ENCODE measurements at regions not wholly inside any gene's neighbourhood (a gene's known extent, or its start where the extent isn't known, plus 50 kb on each side); places are given as distances from the start of the nearest gene placed in this dataset.
"Not testable (repeated sequence)": the region's sequence is repeated elsewhere in the genome, so short reads cannot be mapped to it uniquely, and the experiment has no call there.

DNA sequence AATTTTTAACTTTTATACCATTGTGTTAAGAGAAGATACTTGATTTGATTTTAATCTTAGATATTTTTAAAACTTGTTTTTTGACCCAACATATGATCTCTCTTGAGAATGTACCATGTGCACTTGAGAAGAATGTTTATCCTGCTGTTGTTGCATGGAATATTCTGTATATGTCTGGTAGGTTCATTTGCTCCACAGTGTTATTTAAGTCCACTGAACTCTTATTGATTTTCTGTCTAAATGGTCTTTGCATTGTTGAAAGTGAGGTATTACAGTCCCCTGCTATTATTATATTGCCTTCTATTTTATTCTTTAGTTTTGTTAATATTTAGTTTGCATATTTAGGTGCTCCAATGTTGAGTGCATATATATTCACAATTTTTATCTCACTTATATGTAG is 397.3 kb upstream of the CCDC179 start:
- DNase-seq, result no peak

DNA sequence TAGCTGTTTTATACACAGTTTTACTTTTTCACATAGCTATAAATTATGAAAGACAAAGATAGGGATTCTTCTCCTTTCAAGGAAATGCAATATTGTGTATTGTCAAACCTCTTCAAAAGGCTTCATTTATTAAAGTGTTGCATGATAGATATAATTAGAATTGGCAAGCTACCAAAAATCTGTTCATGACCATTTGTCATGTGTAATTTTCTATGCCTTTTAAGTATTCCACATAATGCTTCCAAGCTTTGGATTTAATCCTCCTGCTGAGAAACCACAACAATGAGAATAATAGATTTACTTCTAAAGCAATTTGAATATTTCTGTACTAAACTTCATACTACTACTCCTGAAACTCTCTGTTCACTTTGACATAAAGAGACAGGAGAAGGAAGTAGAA is 403.2 kb upstream of the CCDC179 start:
- no peak for DNase-seq

GRCh38 chr11:23272095-23272494 is 411.8 kb upstream of the CCDC179 start:
- DNase-seq, result no peak

DNA sequence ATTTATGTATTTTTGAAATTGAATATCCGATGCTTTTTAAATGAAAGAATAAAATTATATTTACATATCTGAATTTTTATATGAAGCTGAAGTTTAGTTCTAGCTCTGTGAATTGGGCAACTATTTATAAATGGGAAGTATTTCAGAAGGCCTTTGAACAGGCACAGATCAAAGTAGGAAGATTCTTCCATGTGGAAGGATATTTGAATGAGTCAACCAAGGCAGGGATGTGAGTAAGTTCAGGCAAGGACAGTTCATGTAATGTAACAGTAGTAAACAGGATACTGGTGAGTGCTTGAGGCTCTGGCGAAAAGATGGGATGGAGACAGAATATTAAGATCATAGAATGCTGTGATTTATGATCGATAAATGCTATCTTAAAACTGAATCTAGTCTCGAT is 417.8 kb upstream of the CCDC179 start:
- DNase-seq, result no peak

DNA sequence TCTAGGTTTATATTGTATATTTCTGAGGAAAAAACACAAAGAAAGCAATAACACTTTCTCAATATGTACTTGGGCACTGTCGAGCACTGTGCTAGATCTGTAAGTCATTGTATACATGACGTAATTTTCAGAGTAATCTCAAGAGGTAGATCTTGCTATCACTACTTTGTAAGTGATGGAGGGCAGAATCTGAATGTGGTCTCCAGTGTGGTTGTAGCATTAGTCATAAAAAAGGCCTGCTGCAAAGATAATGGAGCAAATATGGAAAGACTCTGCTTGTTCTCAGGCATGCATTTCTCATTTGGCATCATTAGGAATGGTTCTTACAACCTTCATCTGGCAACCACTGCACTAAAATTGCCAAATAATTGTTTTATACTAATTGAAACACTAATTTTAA is 419.8 kb upstream of the CCDC179 start:
- no peak for DNase-seq

GRCh38 chr11:23283666-23284065 is 423.4 kb upstream of the CCDC179 start:
- DNase-seq, result no peak

DNA sequence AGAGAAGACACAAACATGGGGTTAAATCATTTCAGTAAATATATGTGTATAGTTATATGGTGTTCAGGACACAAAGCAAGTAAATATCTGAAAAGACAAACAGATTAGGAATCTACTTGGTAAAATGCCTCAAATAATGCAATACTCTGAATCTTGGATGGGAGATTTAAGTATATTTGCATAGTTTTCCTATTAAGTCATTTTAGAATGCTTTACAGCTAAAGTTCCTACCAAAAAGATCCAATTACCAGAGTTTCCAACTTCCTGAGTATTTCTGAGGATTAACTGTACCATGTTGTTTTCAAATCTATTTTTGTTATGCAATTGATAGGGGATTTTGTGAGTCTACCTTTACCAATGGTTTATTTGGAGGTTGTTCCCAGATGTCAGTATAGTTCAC is 424.4 kb upstream of the CCDC179 start:
- no peak for DNase-seq

DNA sequence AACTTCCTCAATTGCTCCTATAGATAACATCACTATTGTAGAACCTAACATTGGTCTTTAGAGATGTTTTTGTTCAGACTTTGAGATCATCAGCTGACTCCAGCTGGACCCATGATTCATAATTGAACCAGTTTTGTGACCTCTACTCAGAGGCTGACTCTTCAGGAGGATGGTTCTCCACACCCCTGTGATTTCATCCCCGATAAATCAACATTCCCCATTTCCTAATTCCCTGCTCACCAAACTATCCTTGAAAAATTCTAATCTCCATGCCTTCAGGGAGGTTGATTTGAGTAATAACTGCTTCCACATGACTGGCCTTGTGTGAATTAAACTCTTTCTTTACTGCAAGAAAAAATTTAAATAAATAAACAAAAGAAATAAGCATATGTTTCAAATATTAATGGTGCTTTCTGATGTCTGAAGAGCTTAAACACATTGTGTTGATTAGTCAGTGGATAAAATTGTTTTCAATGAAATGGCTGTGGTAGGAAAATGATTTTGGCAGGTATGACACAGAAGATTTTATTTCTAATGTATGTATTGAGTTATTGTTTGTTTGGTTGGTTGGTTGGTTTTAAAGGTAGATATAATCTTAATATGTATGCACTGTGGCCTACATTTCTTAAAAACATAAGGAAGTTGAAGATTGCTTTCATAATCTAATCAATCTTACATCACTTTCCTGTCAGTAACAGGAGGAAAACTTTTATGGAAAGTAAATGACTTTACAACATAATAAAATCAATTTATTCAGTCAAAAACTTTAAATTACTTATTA is 427.9 kb upstream of the CCDC179 start:
- peak in 1 of 2 experiments; percentile 23 for DNase-seq

DNA sequence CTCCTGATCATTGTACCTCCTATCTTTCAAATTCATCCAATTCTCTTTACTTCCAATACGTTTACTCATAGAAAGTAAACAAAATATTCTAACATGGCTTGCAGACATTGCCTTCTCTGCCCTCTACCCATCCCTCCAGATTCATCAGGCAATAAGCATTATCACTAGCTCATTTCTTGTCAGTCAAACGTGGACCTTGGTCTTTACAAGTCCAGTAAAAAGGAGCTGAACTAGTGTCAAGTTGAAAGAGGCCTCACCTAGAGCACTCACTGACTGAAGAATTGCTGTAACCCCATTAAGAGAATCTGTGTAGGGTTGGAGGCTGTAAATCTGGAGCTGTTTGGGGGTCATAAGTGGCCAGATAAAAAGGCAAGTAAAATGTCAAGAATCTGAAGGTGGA is 435.0 kb upstream of the CCDC179 start:
- DNase-seq, result no peak

- DNase-seq, result no peak
These were observed 447.8 kb upstream of the CCDC179 start for GRCh38 chr11:23308041-23308440.

GRCh38 chr11:23310276-23310675 is 450.0 kb upstream of the CCDC179 start:
- DNase-seq, result no peak

- no peak for DNase-seq
These were observed 452.0 kb upstream of the CCDC179 start for GRCh38 chr11:23311986-23312940.

GRCh38 chr11:23313001-23313400 is 452.7 kb upstream of the CCDC179 start:
- DNase-seq, result no peak

- no peak for DNase-seq
These were observed 453.9 kb upstream of the CCDC179 start for GRCh38 chr11:23314162-23314561.

- DNase-seq, result no peak
These were observed 455.0 kb upstream of the CCDC179 start for GRCh38 chr11:23315286-23315685.

GRCh38 chr11:23317816-23318215 is 457.5 kb upstream of the CCDC179 start:
- DNase-seq, result no peak

DNA sequence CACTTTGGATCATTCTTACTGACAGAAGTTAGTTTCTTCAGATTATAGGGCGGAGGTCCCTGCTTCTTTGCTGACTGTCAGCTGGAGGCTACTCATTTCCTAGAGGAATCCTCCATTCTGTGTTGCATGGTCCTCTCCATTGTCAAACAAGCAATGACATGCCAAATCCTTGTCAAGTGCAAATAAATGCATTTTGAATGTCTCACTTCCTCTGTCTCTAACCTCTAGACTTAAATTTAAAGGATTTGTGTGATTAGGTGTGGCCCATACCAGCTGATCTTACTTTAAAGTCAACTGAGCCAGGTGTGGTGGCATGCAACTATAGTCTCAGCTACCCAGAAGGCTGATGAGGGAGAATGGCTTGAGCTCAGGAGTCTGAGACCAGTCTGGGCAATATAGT is 458.4 kb upstream of the CCDC179 start:
- DNase-seq, result no peak

- DNase-seq, result no peak
These were observed 459.9 kb upstream of the CCDC179 start for GRCh38 chr11:23320131-23320530.

DNA sequence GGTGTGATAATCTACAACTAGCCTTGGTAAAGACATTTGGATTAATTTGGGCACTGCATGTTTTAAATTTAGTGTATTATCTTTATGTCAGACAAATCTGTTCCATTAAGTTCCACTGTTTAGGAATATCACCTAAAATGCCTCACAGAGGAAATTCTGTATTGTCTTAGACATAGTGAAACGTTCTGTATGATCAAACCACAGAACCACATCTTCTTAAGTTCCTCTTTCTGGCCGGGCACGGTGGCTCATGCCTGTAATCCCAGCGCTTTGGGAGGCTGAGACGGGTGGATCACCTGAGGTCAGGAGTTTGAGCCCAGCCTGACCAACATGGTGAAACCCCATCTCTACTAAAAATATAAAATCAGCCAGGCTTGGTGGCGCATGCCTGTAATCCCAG is 475.3 kb upstream of the CCDC179 start:
- DNase-seq, result not testable (repeated sequence)

- DNase-seq, result no peak
These were observed 476.7 kb upstream of the CCDC179 start for GRCh38 chr11:23336961-23337360.

DNA sequence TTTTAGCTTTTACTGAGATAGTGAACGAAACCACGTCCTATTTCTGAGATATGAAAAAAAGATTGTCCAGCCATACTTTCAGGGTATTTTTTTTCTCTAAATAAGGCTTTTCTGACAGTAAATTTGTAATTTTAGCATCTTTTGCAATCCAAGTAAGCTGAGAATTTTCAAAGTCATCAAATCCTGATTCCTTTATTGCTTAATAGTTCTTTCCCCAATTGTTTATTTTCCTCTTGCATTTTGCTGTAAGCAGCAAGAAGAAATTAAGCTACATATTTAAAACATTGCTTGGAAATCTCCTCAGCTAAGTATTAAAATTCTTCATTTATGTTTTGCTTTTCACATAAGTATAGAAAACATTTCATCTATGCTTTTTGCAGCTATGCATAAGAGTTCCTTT is 493.3 kb upstream of the CCDC179 start:
- no peak for DNase-seq

DNA sequence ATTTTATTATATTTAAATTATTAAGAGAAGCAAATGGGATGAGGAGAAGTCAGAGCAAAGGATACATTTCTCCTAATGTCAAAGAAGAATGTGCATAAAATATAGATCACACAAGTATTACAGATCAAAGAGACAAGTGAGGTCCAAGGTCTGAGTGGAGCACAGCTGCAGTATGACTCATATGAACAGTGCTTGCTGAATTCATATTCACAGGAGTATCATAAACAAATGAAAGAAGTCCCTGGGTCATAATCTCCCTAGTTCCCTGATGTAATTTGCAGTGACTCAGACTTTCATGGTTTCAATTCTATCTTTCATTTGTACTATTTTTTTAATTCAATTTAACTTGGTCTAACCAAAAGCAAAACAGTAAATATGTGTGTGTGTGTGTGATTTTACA is 499.0 kb upstream of the CCDC179 start:
- no peak for DNase-seq

GRCh38 chr11:23364076-23364475 is 503.8 kb upstream of the CCDC179 start:
- no peak for DNase-seq

Data from NCI-H526 (cell line).